ENCODE measurements at regions not wholly inside any gene's neighbourhood (a gene's known extent, or its start where the extent isn't known, plus 50 kb on each side); places are given as distances from the start of the nearest gene placed in this dataset.

- TF ChIP-seq REST (IDR thresholded peaks at IDR 0.05; ENCODE audit: low read depth, low read length) (no peak), STAT1 (conservative IDR thresholded peaks at IDR 0.05) (no peak)
Measured at GRCh38 chr2:52396836-52397235, 1364.9 kb upstream of the NRXN1 start (continued).

- Histone ChIP-seq H3K27me3 (replicated peaks in 1 of 2; ENCODE audit: control insufficient read depth in 2 of 2, insufficient read depth in 2 of 2, low read length in 1 of 2) (no peaks in the 10 kb centered on the region), H3K4me2 (ENCODE audit: control insufficient read depth, insufficient read depth) (no peak overlapping the region), H4K20me1 (ENCODE audit: control insufficient read depth, insufficient read depth) (no peaks in the 10 kb centered on the region), H2AFZ (ENCODE audit: control insufficient read depth, low read depth, low read length) (no peak overlapping the region), H3K27ac (ENCODE audit: control insufficient read depth, insufficient read depth) (no peak overlapping the region), H3K9me3 (replicated peaks; ENCODE audit: control insufficient read depth, insufficient read depth, low read length) (no peaks in the 10 kb centered on the region), H3K79me2 (ENCODE audit: control insufficient read depth, insufficient read depth, low read length) (no peaks in the 10 kb centered on the region), H3K9ac (ENCODE audit: control insufficient read depth, insufficient read depth, low read length) (no peak overlapping the region), H3K4me1 (ENCODE audit: control insufficient read depth, insufficient read depth, low read length) (no peaks in the 10 kb centered on the region), H3K36me3 (ENCODE audit: control insufficient read depth in 2 of 2, insufficient read depth in 2 of 2, low read length in 1 of 2) (no peaks in the 10 kb centered on the region), H3K4me3 (no peak overlapping the region)
- 0% methylated on average over 1 of the region's 1 CpG for WGBS (ENCODE audit: insufficient coverage, insufficient replicate concordance, low lambda C conversion rate, missing lambda C conversion rate)
- no TSS peak for BruUV-seq (replicated peaks)
- FAIRE-seq (no peak), DNase-seq (ENCODE audit: low read depth, low spot score) (no peak), ATAC-seq (no peak)
- RAD21 ChIA-PET (ENCODE audit: unreplicated experiment): no interaction called here
- POLR2A ChIA-PET: no interaction called here
- SMC1A ChIA-PET (ENCODE audit: uncharacterized antibody, unreplicated experiment): no interaction called here
- in situ Hi-C loops (cut with MboI) (no loop called here), intact Hi-C loops (cut with micrococcal nuclease; ENCODE audit: unreplicated experiment) (no loop called here)
- CTCF ChIA-PET: no interaction called here
- TF ChIP-seq MXI1 (IDR thresholded peaks at IDR 0.05; ENCODE audit: low read depth, low read length): no peak
- TF ChIP-seq RELA (IDR thresholded peaks at IDR 0.05; ENCODE audit: borderline replicate concordance, partially characterized antibody): no peak
- TF ChIP-seq ETV6 (conservative IDR thresholded peaks at IDR 0.05 in 1 of 2, IDR thresholded peaks at IDR 0.05 in 1 of 2; ENCODE audit: borderline replicate concordance in 1 of 2, low read depth in 1 of 2): no peak
- no peak for TF ChIP-seq SUZ12 (IDR thresholded peaks at IDR 0.05; ENCODE audit: unreplicated experiment)
- TF ChIP-seq ZNF274 (IDR thresholded peaks at IDR 0.05; ENCODE audit: insufficient read depth, insufficient read length): no peak
- TF ChIP-seq BRCA1 (IDR thresholded peaks at IDR 0.05; ENCODE audit: low read depth, low read length): no peak
- no peak for TF ChIP-seq ZNF24 (IDR thresholded peaks at IDR 0.05)
- no peak for TF ChIP-seq RBBP5 (conservative IDR thresholded peaks at IDR 0.05)
- TF ChIP-seq PAX5 (IDR thresholded peaks at IDR 0.05; ENCODE audit: borderline replicate concordance, low read depth, low read length): no peak
- TF ChIP-seq MTA3 (IDR thresholded peaks at IDR 0.05; ENCODE audit: borderline replicate concordance, low read length): no peak
- no peak for TF ChIP-seq NBN (IDR thresholded peaks at IDR 0.05)
- TF ChIP-seq NR2F1 (conservative IDR thresholded peaks at IDR 0.05): no peak
- TF ChIP-seq STAT1 (conservative IDR thresholded peaks at IDR 0.05): no peak
- TF ChIP-seq ZBTB40 (IDR thresholded peaks at IDR 0.05; ENCODE audit: borderline replicate concordance): no peak
- no peak for TF ChIP-seq E2F4 (IDR thresholded peaks at IDR 0.05; ENCODE audit: low read depth, low read length)
- no peak for TF ChIP-seq HDGF (IDR thresholded peaks at IDR 0.05)
Measured at GRCh38 chr2:52395912-52396311, 1364.0 kb upstream of the NRXN1 start.
